H9 (cell line): ENCODE measurements at regions not wholly inside any gene's neighbourhood (a gene's known extent, or its start where the extent isn't known, plus 50 kb on each side); places are given as distances from the start of the nearest gene placed in this dataset.

ENCODE experiments used
- DNase-seq: peaks from one replicate; pipeline ENCODE4 v3.0.0-alpha.2; 2017
- H2AFZ ChIP-seq: one replicate; pipeline ENCODE4 v1.6.1; 2013; ENCODE audit warnings: mild to moderate bottlenecking, low read length, control low read depth, moderate library complexity
- H2AK5ac ChIP-seq: 2 replicates; pipeline ENCODE4 v1.6.1; 2013; ENCODE audit warnings: low read length, control low read depth, mixed read lengths; ENCODE audit not compliant: insufficient read length
- H2BK120ac ChIP-seq: one replicate; pipeline ENCODE4 v1.6.1; 2013; ENCODE audit warnings: low read depth, mild to moderate bottlenecking, low read length, control low read depth, inconsistent platforms; ENCODE audit not compliant: poor library complexity, severe bottlenecking
- H2BK12ac ChIP-seq: 2 replicates; pipeline ENCODE4 v1.6.1; 2013; ENCODE audit warnings: low read length, control low read depth, mixed read lengths, low read depth; ENCODE audit not compliant: insufficient read length
- H2BK15ac ChIP-seq: 2 replicates; pipeline ENCODE4 v1.6.1; 2013; ENCODE audit warnings: low read depth, low read length, control low read depth
- H2BK20ac ChIP-seq: one replicate; pipeline ENCODE4 v1.6.1; 2013; ENCODE audit warnings: low read depth, mild to moderate bottlenecking, low read length, control low read depth, inconsistent platforms; ENCODE audit not compliant: poor library complexity, severe bottlenecking
- H2BK5ac ChIP-seq: 2 replicates; pipeline ENCODE4 v1.6.1; 2013; ENCODE audit warnings: low read length, control low read depth, mixed read lengths; ENCODE audit not compliant: insufficient read length
- H3K14ac ChIP-seq: 2 replicates; pipeline ENCODE4 v1.6.1; 2013; ENCODE audit warnings: low read length, control low read depth; ENCODE audit not compliant: insufficient read depth
- H3K18ac ChIP-seq: 2 replicates; pipeline ENCODE4 v1.6.1; 2013; ENCODE audit warnings: low read depth, mild to moderate bottlenecking, mixed read lengths, low read length, control low read depth; ENCODE audit not compliant: insufficient read length
- H3K23ac ChIP-seq: 2 replicates; pipeline ENCODE4 v1.6.1; 2013; ENCODE audit warnings: low read length, control low read depth, mixed read lengths, low read depth; ENCODE audit not compliant: insufficient read length
- H3K23me2 ChIP-seq: 2 replicates; pipeline ENCODE4 v1.6.1; 2013; ENCODE audit warnings: low read depth, mild to moderate bottlenecking, mixed read lengths, low read length, control low read depth; ENCODE audit not compliant: insufficient read length, poor library complexity, severe bottlenecking
- H3K27ac ChIP-seq: 2 replicates; pipeline ENCODE4 v1.5.1; 2013; ENCODE audit warnings: low read length, control low read depth, mixed read lengths, low read depth; ENCODE audit not compliant: insufficient read length
- H3K27me3 ChIP-seq: 2 replicates; pipeline ENCODE4 v1.6.1; 2013; ENCODE audit warnings: low read length, control low read depth, inconsistent platforms; ENCODE audit not compliant: insufficient read depth
- H3K4ac ChIP-seq: 2 replicates; pipeline ENCODE4 v1.6.1; 2013; ENCODE audit warnings: low read depth, mild to moderate bottlenecking, control low read depth, inconsistent platforms, low read length, moderate library complexity
- H3K4me1 ChIP-seq: 2 replicates; pipeline ENCODE4 v1.6.1; 2013; ENCODE audit warnings: low read length, control low read depth, inconsistent platforms; ENCODE audit not compliant: insufficient read depth
- H3K4me2 ChIP-seq: 2 replicates; pipeline ENCODE4 v1.6.1; 2013; ENCODE audit warnings: low read length, control low read depth, mixed read lengths; ENCODE audit not compliant: insufficient read length, insufficient read depth
- H3K56ac ChIP-seq: 2 replicates; pipeline ENCODE4 v1.6.1; 2013; ENCODE audit warnings: low read depth, mild to moderate bottlenecking, mixed read lengths, low read length, control low read depth; ENCODE audit not compliant: insufficient read length
- H3K79me1 ChIP-seq: 2 replicates; pipeline ENCODE4 v1.6.1; 2013; ENCODE audit warnings: low read depth, mild to moderate bottlenecking, moderate library complexity, low read length, control low read depth, inconsistent platforms; ENCODE audit not compliant: insufficient read depth, poor library complexity, severe bottlenecking
- H3K79me2 ChIP-seq: 2 replicates; pipeline ENCODE4 v1.6.1; 2013; ENCODE audit warnings: low read length, control low read depth, inconsistent platforms; ENCODE audit not compliant: insufficient read depth
- H3K9ac ChIP-seq: 2 replicates; pipeline ENCODE4 v1.6.1; 2013; ENCODE audit warnings: low read length, control low read depth, mixed read lengths; ENCODE audit not compliant: insufficient read length; ENCODE audit errors: extremely low read depth
- H3K9me3 ChIP-seq: one replicate; pipeline ENCODE4 v1.6.1; 2013; ENCODE audit warnings: low read depth, low read length, inconsistent platforms; ENCODE audit not compliant: control insufficient read depth
- H3T11ph ChIP-seq: one replicate; pipeline ENCODE4 v1.6.1; 2013; ENCODE audit warnings: mild to moderate bottlenecking, low read length, control low read depth, inconsistent platforms
- H4K20me1 ChIP-seq: one replicate; pipeline ENCODE4 v1.6.1; 2013; ENCODE audit not compliant: control insufficient read depth, insufficient read length, insufficient read depth
- H4K5ac ChIP-seq: 2 replicates; pipeline ENCODE4 v1.6.1; 2013; ENCODE audit warnings: low read depth, mild to moderate bottlenecking, mixed read lengths, low read length, control low read depth; ENCODE audit not compliant: insufficient read length
- H4K8ac ChIP-seq: replicated peaks from 2 replicates; pipeline ENCODE4 v1.6.1; 2013; ENCODE audit warnings: low read length, control low read depth, mixed read lengths, low read depth; ENCODE audit not compliant: insufficient read length
- H4K91ac ChIP-seq: 2 replicates; pipeline ENCODE4 v1.6.1; 2013; ENCODE audit warnings: low read depth, mild to moderate bottlenecking, moderate library complexity, mixed read lengths, low read length, control low read depth; ENCODE audit not compliant: insufficient read length
- H3K27ac Mint-ChIP-seq, 3 experiments: 2 replicates in 2 of 3; 3 replicates in 1 of 3; pipeline ENCODE4 v1.8.0; 2020 to 2021; ENCODE audit warnings: mixed read lengths in 3 of 3, mild to moderate bottlenecking in 1 of 3, moderate library complexity in 1 of 3
- H3K27me3 Mint-ChIP-seq: 2 replicates; pipeline ENCODE4 v1.8.0; 2021; ENCODE audit warnings: low read depth, mild to moderate bottlenecking, moderate library complexity, mixed read lengths
- H3K36me3 Mint-ChIP-seq, 3 experiments: 2 replicates in 2 of 3; 3 replicates in 1 of 3; pipeline ENCODE4 v1.8.0; 2020 to 2021; ENCODE audit warnings: low read depth in 3 of 3, mixed read lengths in 3 of 3; ENCODE audit not compliant: insufficient read depth in 1 of 3
- H3K4me1 Mint-ChIP-seq, 2 experiments: 2 replicates each; pipeline ENCODE4 v1.8.0; 2020; ENCODE audit warnings: mixed read lengths in 2 of 2
- H3K4me3 Mint-ChIP-seq, 2 experiments: 2 replicates in 1 of 2; 3 replicates in 1 of 2; pipeline ENCODE4 v1.8.0; 2020 to 2021; ENCODE audit warnings: mild to moderate bottlenecking in 2 of 2, mixed read lengths in 2 of 2, moderate library complexity in 1 of 2
- H3K9me3 Mint-ChIP-seq, 2 experiments: 2 replicates in 1 of 2; 3 replicates in 1 of 2; pipeline ENCODE4 v1.8.0; 2020; ENCODE audit warnings: mild to moderate bottlenecking in 2 of 2, mixed read lengths in 2 of 2, moderate library complexity in 1 of 2
- CTCF ChIP-seq: fragments of 200-600 bp; sonication (generic); conservative IDR thresholded peaks from 3 replicates; pipeline ENCODE4 v1.8.0; 2021; ENCODE audit warnings: antibody characterized with exemption, mild to moderate bottlenecking
- WGBS: extraction: QIAGEN DNeasy Blood & Tissue Kit; methylation state at CpG from one replicate; pipeline ENCODE4 v1.1.7; 2013; ENCODE audit warnings: missing lambda C conversion rate, low lambda C conversion rate, mixed read lengths; ENCODE audit not compliant: insufficient read length; ENCODE audit errors: extremely low coverage; 5-methylcytosine and 5-hydroxymethylcytosine counted together

GRCh38 chr7:155991470-155991869, 179.2 kb upstream of the SHH start:
- Histone ChIP-seq H4K20me1 (no peaks in the 10 kb centered on the region), H2BK12ac (no peak overlapping the region), H4K5ac (no peak overlapping the region), H3K79me2 (no peaks in the 10 kb centered on the region), H3K23ac (no peak overlapping the region), H3K4ac (no peak overlapping the region), H3K27ac (no peak overlapping the region), H4K8ac (no peak overlapping the region), H3K23me2 (no peaks in the 10 kb centered on the region), H3K4me1 (no peaks in the 10 kb centered on the region), H2BK120ac (no peak overlapping the region), H3K4me2 (no peak overlapping the region), H2BK20ac (no peak overlapping the region), H2AK5ac (no peak overlapping the region), H3K9me3 (no peaks in the 10 kb centered on the region), H4K91ac (no peak overlapping the region), H3K9ac (no peak overlapping the region), H3K18ac (no peak overlapping the region), H2BK15ac (no peak overlapping the region), H3K27me3 (no peaks in the 10 kb centered on the region), H3K79me1 (no peaks in the 10 kb centered on the region), H3K14ac (no peak overlapping the region), H3T11ph (no peak overlapping the region), H3K56ac (no peak overlapping the region), H2BK5ac (no peak overlapping the region), H2AFZ (no peak overlapping the region)
- peak; percentile 5 for DNase-seq
- no peak for TF ChIP-seq CTCF
- no CpG with 5 or more reads among the region's 5 CpGs for WGBS
- no peak overlapping the region for H3K4me3 Mint-ChIP-seq
- no peaks in the 10 kb centered on the region for H3K4me1 Mint-ChIP-seq
- H3K27ac Mint-ChIP-seq, result no peak overlapping the region
- peaks cover 12 to 25% of the 10 kb centered on the region in 2 experiments for H3K9me3 Mint-ChIP-seq
- peaks cover 17% of the 10 kb centered on the region for H3K27me3 Mint-ChIP-seq
- H3K36me3 Mint-ChIP-seq, result no peaks in the 10 kb centered on the region; a peak in 1 of 7 replicates
